Activated T-cell treated with anti-CD3 and anti-CD28 coated beads, Interleukin-2, amount 50 U/mL, for 24 hours (primary cell): ENCODE measurements at regions not wholly inside any gene's neighbourhood (a gene's known extent, or its start where the extent isn't known, plus 50 kb on each side); places are given as distances from the start of the nearest gene placed in this dataset.

Experiments
- DNase-seq: peaks from one replicate; pipeline ENCODE4 v3.0.0-alpha.2; 2020
- H3K27ac Mint-ChIP-seq: 2 replicates; pipeline ENCODE4 v1.8.0; 2020; ENCODE audit warnings: mild to moderate bottlenecking, mixed read lengths
- H3K27me3 Mint-ChIP-seq: 2 replicates; pipeline ENCODE4 v1.8.0; 2020; ENCODE audit warnings: mixed read lengths
- H3K36me3 Mint-ChIP-seq: 2 replicates; pipeline ENCODE4 v1.8.0; 2020; ENCODE audit warnings: low read depth, mixed read lengths
- H3K4me1 Mint-ChIP-seq: 2 replicates; pipeline ENCODE4 v1.8.0; 2020; ENCODE audit warnings: low read depth, mixed read lengths
- H3K4me3 Mint-ChIP-seq: 2 replicates; pipeline ENCODE4 v1.8.0; 2020; ENCODE audit warnings: mild to moderate bottlenecking, moderate library complexity, mixed read lengths
- H3K9me3 Mint-ChIP-seq: 2 replicates; pipeline ENCODE4 v1.8.0; 2020; ENCODE audit warnings: mixed read lengths

DNA sequence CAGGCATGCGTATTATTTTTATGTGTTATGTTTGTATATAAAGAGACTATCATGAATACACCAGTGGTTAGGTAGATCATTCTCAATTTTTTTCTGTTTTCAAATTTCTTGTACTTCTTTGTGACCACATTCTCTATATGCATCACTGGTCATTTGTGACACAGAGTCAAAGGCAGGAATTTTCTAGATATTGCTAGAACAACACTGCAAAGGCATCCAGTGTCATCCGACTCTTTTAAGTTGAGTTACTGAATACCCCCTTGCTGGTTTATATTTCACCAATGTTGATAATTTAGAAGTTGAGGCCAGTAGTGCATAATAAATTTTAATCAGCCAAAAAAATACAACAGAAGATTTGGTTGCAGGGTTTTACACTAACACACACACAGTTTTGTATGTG lies 351.8 kb downstream of the CASP12 start:
- H3K4me1 Mint-ChIP-seq = no peaks in the 10 kb centered on the region
- H3K9me3 Mint-ChIP-seq = no peaks in the 10 kb centered on the region
- H3K4me3 Mint-ChIP-seq = no peak overlapping the region
- no peak overlapping the region for H3K27ac Mint-ChIP-seq
- no peaks in the 10 kb centered on the region for H3K36me3 Mint-ChIP-seq
- no peak for DNase-seq
- no peaks in the 10 kb centered on the region for H3K27me3 Mint-ChIP-seq

DNA sequence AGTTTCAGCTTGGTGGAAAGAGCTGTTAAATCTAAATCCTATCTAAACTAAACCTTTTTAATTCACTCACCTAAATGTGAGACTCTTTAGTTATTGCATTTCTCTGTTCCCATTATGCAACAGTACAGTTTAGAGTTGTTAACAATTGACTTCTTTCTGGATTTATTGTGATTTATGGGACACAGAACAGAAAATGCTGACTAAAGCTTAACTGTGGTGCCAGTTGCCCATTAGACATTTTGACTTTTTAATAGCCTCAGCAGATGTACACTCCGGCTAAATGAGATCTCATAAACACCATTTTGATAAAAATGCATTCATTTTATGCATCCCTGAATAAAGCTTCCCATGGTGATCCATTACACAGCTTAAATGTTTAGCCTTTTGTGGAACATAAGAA lies 356.6 kb downstream of the CASP12 start:
- H3K4me3 Mint-ChIP-seq = no peak overlapping the region
- no peak for DNase-seq
- H3K27me3 Mint-ChIP-seq = no peaks in the 10 kb centered on the region
- H3K36me3 Mint-ChIP-seq = no peaks in the 10 kb centered on the region
- H3K27ac Mint-ChIP-seq = no peak overlapping the region
- H3K9me3 Mint-ChIP-seq = no peaks in the 10 kb centered on the region
- H3K4me1 Mint-ChIP-seq = no peaks in the 10 kb centered on the region

GRCh38 chr11:104538313-104538712 lies 359.9 kb downstream of the CASP12 start:
- DNase-seq = no peak
- Mint-ChIP-seq H3K4me3 (no peak overlapping the region), H3K4me1 (no peaks in the 10 kb centered on the region), H3K36me3 (no peaks in the 10 kb centered on the region), H3K27ac (no peak overlapping the region), H3K27me3 (peaks cover 4% of the 10 kb centered on the region), H3K9me3 (no peaks in the 10 kb centered on the region)

DNA sequence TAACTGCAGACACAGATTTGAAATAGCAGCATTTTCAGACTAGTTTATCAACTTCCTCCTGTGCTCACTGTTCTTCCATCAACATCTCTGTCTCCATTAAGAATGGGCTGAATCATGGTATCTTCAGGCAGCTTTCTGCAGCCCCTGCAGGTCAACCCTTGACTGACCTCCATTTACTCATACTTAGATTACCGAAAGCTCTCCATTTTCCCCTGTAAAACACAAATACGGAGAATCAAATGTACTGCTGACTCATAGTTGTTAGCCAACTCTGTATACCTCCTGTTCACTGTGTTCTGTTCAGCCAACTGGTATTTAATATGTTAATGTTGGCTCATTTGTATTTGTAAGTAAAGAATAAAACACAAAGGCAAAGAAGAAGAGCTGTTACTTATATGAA lies 364.0 kb downstream of the CASP12 start:
- H3K9me3 Mint-ChIP-seq = no peaks in the 10 kb centered on the region
- H3K4me3 Mint-ChIP-seq = no peak overlapping the region
- H3K27me3 Mint-ChIP-seq = peaks cover 4% of the 10 kb centered on the region
- no peak overlapping the region for H3K27ac Mint-ChIP-seq
- no peaks in the 10 kb centered on the region for H3K4me1 Mint-ChIP-seq
- no peak for DNase-seq
- no peaks in the 10 kb centered on the region for H3K36me3 Mint-ChIP-seq

- Mint-ChIP-seq H3K36me3 (no peaks in the 10 kb centered on the region), H3K27ac (no peak overlapping the region)
- no peak for DNase-seq
Measured at GRCh38 chr11:104531894-104532293, 366.4 kb downstream of the CASP12 start.

DNA sequence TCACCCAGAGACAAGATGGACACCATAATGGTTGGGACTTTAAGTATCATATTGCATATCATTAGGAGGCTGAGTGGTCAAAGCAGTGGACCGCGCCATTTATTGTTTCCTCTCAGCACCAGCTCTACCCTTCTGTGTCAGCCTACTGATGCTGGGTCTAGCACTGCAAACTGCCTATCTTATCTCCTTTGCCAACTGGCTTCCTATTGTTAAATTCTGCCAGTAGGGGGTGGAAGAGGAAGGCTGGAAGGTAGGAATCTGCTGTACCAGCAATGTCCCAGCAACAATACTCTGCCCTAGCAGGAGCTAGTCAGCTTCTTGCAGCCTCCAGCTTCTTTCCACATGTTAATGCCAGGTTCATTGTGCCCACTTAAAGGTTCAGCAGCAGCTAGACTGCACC lies 367.1 kb upstream of the PDGFD start:
- Mint-ChIP-seq H3K4me3 (no peak overlapping the region), H3K27ac (no peak overlapping the region), H3K4me1 (peaks cover 8% of the 10 kb centered on the region), H3K9me3 (no peaks in the 10 kb centered on the region), H3K36me3 (no peaks in the 10 kb centered on the region), H3K27me3 (peaks cover 4% of the 10 kb centered on the region)
- DNase-seq = no peak

More at GRCh38 chr11:104531894-104532293, 366.4 kb downstream of the CASP12 start:
- no peaks in the 10 kb centered on the region for H3K9me3 Mint-ChIP-seq
- no peak overlapping the region for H3K4me3 Mint-ChIP-seq
- peaks cover 8% of the 10 kb centered on the region for H3K4me1 Mint-ChIP-seq
- peaks cover 7% of the 10 kb centered on the region for H3K27me3 Mint-ChIP-seq

DNA sequence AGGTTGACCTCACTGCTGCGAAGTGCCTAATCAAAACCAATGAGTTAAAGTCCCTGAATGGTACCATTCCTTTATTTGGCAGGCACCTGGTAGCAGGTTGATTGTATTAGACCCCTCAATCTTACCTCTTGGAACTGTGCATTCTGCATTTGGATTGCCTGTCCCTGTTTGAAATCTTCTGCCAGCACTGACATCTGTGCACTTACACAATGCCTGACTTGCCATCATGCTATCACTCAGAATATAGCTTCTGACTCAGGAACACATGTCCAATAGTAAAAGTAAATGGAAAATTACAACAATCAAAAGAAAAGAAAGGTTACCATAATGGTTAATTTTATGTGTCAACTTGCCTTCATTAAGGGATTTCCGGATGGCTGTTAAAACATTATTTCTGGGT lies 366.0 kb upstream of the PDGFD start:
- no peaks in the 10 kb centered on the region for H3K9me3 Mint-ChIP-seq
- no peak for DNase-seq
- H3K36me3 Mint-ChIP-seq = no peaks in the 10 kb centered on the region
- peaks cover 8% of the 10 kb centered on the region for H3K4me1 Mint-ChIP-seq
- H3K27ac Mint-ChIP-seq = no peak overlapping the region
- peaks cover 2% of the 10 kb centered on the region for H3K27me3 Mint-ChIP-seq
- no peak overlapping the region for H3K4me3 Mint-ChIP-seq

DNA sequence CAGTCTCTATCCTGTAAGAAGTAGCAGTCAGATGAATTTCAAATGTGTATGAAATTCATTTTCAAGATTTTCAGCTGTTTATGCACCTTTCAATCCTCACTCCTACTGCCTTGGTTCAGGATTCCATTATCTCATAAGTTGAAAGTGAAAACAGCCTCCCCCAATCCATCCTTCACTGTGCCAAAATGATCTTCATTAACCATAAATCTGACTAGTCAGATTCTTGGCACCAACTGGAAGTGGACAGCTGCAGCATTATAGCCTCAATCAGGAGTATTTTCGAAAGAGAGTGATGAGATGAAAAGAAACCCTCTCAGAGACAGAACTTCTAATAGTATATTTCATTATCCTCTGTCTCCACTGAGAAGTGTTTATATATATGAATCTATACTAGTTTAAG lies 365.3 kb upstream of the PDGFD start:
- Mint-ChIP-seq H3K27me3 (peaks cover 2% of the 10 kb centered on the region), H3K4me3 (no peak overlapping the region), H3K27ac (no peak overlapping the region), H3K4me1 (peaks cover 8% of the 10 kb centered on the region), H3K9me3 (no peaks in the 10 kb centered on the region), H3K36me3 (no peaks in the 10 kb centered on the region)
- DNase-seq = no peak

DNA sequence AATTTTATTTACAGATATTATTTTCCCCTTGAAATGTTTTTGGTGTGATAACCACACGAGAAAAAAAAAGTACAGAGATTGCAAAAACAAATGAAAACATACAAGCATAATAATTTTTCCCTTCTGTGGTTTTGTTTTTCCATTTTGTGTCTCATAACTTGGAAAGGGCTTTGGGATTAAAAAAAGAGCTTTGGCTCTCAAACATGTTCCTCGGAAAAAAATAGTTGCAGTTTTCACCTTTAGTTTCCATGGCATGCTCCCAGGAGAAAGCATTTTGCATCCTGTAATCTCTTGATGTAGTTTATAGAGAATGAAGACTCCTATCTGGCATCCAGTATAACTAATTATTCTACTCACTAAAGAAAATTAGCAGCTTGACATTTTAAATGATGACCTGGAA lies 362.1 kb upstream of the PDGFD start:
- no peak for DNase-seq

DNA sequence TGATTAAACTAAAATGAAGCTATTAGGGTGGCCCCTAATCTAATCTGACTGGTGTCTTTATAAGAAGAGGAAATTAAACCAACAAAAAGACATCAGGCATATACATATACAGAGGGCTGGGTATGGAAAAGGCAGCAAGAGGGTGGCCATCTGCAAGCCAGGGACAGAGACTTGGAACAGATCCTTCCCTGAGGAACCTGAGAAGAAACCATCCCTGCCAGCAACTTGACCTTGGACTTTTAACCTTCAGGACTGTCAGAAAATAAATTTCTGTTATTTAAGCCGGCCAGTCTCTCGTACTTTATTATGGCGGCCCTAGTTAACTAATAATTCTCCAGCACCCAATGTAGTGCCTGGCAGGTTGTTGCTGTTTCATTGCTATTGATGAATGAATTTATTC lies 361.5 kb upstream of the PDGFD start:
- Mint-ChIP-seq H3K27me3 (peaks cover 2% of the 10 kb centered on the region), H3K27ac (no peak overlapping the region), H3K4me1 (peaks cover 8% of the 10 kb centered on the region), H3K4me3 (no peak overlapping the region), H3K9me3 (no peaks in the 10 kb centered on the region), H3K36me3 (no peaks in the 10 kb centered on the region)
- DNase-seq = no peak

More for the DNA sequence above, 362.1 kb upstream of the PDGFD start:
- Mint-ChIP-seq H3K9me3 (no peaks in the 10 kb centered on the region), H3K4me1 (peaks cover 8% of the 10 kb centered on the region), H3K27ac (no peak overlapping the region), H3K36me3 (no peaks in the 10 kb centered on the region), H3K4me3 (no peak overlapping the region), H3K27me3 (peaks cover 2% of the 10 kb centered on the region)

- Mint-ChIP-seq H3K4me1 (peaks cover 8% of the 10 kb centered on the region), H3K27ac (no peak overlapping the region), H3K4me3 (no peak overlapping the region), H3K9me3 (no peaks in the 10 kb centered on the region), H3K27me3 (peaks cover 2% of the 10 kb centered on the region), H3K36me3 (no peaks in the 10 kb centered on the region)
- DNase-seq = no peak
Measured at GRCh38 chr11:104524254-104524653, 360.3 kb upstream of the PDGFD start.

DNA sequence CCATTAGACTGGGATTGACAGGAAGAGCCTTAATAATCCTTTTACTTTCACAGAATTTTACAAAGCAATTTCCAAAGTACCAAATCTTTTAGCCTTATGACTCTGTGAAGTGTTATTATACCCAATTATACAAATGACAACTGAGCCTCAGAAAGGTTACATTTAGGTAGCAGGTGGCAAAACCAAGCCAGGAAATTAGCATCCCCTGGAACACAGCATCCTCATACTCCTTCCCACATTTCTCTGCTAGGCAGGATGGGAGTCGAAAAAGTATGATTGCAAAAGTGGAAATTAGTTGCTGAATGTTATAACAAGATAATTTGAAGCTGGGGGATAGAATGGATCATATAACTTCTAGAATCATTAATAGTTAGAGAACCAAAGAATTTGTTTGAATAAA lies 359.7 kb upstream of the PDGFD start:
- no peak for DNase-seq
- H3K27me3 Mint-ChIP-seq = peaks cover 2% of the 10 kb centered on the region
- H3K9me3 Mint-ChIP-seq = no peaks in the 10 kb centered on the region
- no peak overlapping the region for H3K4me3 Mint-ChIP-seq
- no peaks in the 10 kb centered on the region for H3K36me3 Mint-ChIP-seq
- peaks cover 8% of the 10 kb centered on the region for H3K4me1 Mint-ChIP-seq
- no peak overlapping the region for H3K27ac Mint-ChIP-seq

GRCh38 chr11:104522650-104523049 lies 358.7 kb upstream of the PDGFD start:
- no peak overlapping the region for H3K27ac Mint-ChIP-seq
- no peak overlapping the region for H3K4me3 Mint-ChIP-seq
- no peak for DNase-seq
- peaks cover 6% of the 10 kb centered on the region for H3K4me1 Mint-ChIP-seq
- peaks cover 2% of the 10 kb centered on the region for H3K27me3 Mint-ChIP-seq
- H3K9me3 Mint-ChIP-seq = no peaks in the 10 kb centered on the region
- no peaks in the 10 kb centered on the region for H3K36me3 Mint-ChIP-seq

GRCh38 chr11:104522123-104522522 lies 358.2 kb upstream of the PDGFD start:
- Mint-ChIP-seq H3K9me3 (no peaks in the 10 kb centered on the region), H3K4me3 (no peak overlapping the region), H3K36me3 (no peaks in the 10 kb centered on the region), H3K27me3 (no peaks in the 10 kb centered on the region), H3K4me1 (peaks cover under 1% of the 10 kb centered on the region), H3K27ac (no peak overlapping the region)
- DNase-seq = no peak

DNA sequence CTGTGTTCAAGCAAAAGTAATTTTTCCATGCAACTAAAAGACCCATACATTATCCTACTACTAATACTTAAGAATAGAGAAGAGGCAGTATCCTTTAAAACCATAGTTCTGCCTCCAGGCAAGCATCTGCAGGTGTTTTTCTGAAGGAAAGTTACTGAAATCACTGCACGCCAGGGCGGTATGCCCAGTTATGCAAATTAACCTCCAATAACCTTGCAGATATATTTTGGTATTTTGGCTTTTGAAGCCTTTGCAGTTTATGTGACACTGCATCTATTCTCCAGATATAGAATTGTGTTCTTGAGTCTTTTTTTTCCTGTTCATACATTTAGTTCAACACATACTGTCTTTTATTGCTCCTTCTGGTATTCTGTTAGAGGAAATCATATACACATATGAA lies 346.2 kb upstream of the PDGFD start:
- H3K9me3 Mint-ChIP-seq = no peaks in the 10 kb centered on the region
- H3K36me3 Mint-ChIP-seq = no peaks in the 10 kb centered on the region
- DNase-seq = no peak
- peaks cover 12% of the 10 kb centered on the region for H3K27me3 Mint-ChIP-seq
- H3K27ac Mint-ChIP-seq = no peak overlapping the region
- H3K4me1 Mint-ChIP-seq = no peaks in the 10 kb centered on the region
- no peak overlapping the region for H3K4me3 Mint-ChIP-seq

DNA sequence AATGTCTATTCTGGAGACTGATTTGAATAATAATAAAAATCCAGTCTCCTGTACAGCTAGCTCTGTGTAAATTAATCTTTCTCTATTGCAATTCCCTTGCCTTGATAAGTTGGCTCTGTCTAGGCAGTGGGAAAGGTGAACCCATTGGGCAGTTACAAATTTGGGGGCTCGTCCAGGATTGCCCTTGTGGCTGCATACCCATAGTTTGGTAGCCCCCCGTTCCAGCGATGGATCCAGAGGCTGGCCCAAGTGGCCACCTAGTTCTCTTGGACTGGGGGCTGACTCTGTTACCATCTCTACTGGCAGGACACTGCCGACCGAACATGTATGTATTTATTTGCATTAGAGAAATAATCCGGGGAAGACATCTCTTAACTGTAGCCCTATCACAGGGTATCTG lies 326.2 kb upstream of the PDGFD start:
- DNase-seq = no peak
- Mint-ChIP-seq H3K27ac (no peak overlapping the region), H3K4me3 (no peak overlapping the region)

More for the DNA sequence above, 326.2 kb upstream of the PDGFD start:
- Mint-ChIP-seq H3K27me3 (no peaks in the 10 kb centered on the region), H3K9me3 (peaks cover 24% of the 10 kb centered on the region), H3K36me3 (no peaks in the 10 kb centered on the region), H3K4me1 (no peaks in the 10 kb centered on the region)
